22Rv1 (cell line): ENCODE measurements at regions not wholly inside any gene's neighbourhood (a gene's known extent, or its start where the extent isn't known, plus 50 kb on each side); places are given as distances from the start of the nearest gene placed in this dataset.
"Not testable (repeated sequence)": the region's sequence is repeated elsewhere in the genome, so short reads cannot be mapped to it uniquely, and the experiment has no call there.

Experiments used
- H3K27ac ChIP-seq: fragments of 450-650 bp; 2 replicates; pipeline ENCODE4 v1.5.1; 2017
- ZFX ChIP-seq: fragments of 450-650 bp; IDR thresholded peaks from 2 replicates; pipeline ENCODE4 v1.6.1; 2017; ENCODE audit warnings: antibody characterized with exemption, borderline replicate concordance
- TF ChIP-seq, protein P1 (sequence below): fragments of 450-650 bp; IDR thresholded peaks from 2 replicates; pipeline ENCODE4 v1.5.1; 2017; ENCODE audit warnings: mild to moderate bottlenecking

DNA sequence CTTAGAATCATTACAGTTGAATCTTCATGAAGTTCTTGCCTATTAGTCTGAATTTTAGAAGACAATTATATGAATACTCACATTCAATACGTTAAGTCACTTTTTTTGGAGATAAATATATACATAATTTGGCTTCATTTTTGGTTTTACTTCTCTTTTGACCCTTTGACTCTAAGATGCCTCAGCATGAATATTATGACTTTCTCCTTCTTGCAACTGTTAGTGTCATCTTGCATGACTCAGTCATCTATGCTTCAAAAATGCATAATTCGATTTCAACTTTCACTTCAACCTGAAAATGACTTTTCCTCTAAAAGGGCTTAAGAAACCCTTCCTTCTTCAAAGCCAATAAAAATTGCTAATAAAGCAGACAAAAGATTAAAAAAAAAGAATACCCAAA, 1427.5 kb downstream of the ADGRL3 start:
- TF ChIP-seq ZFX = no peak
- TF ChIP-seq, protein P1, sequence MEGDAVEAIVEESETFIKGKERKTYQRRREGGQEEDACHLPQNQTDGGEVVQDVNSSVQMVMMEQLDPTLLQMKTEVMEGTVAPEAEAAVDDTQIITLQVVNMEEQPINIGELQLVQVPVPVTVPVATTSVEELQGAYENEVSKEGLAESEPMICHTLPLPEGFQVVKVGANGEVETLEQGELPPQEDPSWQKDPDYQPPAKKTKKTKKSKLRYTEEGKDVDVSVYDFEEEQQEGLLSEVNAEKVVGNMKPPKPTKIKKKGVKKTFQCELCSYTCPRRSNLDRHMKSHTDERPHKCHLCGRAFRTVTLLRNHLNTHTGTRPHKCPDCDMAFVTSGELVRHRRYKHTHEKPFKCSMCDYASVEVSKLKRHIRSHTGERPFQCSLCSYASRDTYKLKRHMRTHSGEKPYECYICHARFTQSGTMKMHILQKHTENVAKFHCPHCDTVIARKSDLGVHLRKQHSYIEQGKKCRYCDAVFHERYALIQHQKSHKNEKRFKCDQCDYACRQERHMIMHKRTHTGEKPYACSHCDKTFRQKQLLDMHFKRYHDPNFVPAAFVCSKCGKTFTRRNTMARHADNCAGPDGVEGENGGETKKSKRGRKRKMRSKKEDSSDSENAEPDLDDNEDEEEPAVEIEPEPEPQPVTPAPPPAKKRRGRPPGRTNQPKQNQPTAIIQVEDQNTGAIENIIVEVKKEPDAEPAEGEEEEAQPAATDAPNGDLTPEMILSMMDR = no peak

DNA sequence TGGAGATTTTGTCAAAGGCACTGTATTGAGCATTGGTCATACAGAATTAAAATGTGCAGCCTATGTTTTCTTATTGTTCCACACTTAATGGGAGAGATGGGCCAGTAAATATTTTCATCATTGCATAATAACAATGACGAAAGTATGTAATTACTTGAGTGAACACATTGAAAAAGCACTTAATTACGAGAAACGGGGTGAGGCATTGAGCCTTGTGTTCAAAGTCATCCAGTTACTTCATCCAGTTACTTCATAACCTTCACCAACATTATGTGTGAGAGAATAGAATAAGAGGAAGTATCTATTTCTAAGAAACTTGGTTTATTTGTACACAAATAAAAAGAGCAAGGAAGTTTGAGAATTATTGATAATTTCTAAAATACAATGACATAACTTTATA, 1427.0 kb downstream of the ADGRL3 start:
- TF ChIP-seq, protein P1 = no peak
- no peak for TF ChIP-seq ZFX
- no peak overlapping the region for H3K27ac ChIP-seq

More for the DNA sequence above, 1427.5 kb downstream of the ADGRL3 start:
- no peak overlapping the region for H3K27ac ChIP-seq

DNA sequence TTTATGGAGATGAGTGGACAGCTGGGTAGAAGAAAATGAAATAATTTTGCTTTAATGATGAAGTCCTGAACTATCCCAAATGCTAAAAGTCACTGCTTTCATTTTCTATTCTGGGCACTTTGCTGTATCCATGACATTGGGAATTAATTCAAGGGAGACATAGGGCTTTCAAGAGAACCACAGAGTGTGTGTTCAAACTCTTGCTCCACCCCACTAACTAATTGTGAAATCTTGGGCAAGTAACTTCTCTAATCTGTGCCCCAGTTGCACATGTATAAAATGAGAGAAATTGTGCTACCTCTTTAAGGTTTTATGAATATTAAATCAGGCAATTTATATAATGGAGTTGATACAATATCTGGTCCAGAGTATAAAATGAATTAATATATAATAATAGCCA, 1422.0 kb downstream of the ADGRL3 start:
- H3K27ac ChIP-seq = no peak overlapping the region
- TF ChIP-seq, protein P1 = no peak
- TF ChIP-seq ZFX = no peak

DNA sequence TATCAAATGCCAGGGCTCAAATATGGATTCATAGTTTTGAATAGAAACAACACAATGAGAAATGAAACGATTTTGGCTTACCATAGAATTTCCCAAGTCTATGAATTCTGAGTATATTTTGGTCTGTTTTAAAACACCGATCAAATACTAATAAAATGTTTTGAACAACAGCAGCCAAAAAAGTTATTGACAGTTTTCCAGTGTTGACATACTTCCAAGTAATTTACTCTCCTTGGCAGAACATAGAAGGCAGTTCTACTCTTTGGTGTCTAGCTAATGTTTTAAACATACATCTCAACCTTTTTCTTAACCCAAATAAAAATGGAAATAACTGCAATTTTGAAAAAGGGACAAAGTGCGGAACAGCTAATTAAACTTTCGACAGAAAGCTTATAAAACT, 1419.8 kb downstream of the ADGRL3 start:
- no peak for TF ChIP-seq ZFX
- TF ChIP-seq, protein P1 = no peak
- H3K27ac ChIP-seq = no peak overlapping the region

DNA sequence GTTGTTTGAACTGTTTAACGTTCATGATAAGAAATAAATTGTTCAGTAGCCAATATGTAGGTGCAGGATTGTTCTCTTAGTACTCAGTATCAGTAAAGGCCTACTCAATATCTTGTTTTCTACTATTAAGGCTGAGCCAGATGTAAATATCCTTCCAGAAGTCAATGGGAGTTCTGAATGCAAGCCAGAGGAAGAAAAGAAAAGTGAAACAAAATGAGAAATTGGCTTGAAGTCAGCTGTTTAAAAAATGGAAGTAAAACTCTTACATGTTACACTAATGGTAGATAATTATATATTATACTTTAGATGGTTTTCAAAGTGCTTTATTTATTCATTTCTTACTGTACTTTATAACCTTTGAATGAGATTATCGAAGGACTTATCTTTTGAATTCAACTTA, 1417.9 kb downstream of the ADGRL3 start:
- no peak overlapping the region for H3K27ac ChIP-seq
- TF ChIP-seq, protein P1 = no peak
- TF ChIP-seq ZFX = no peak

DNA sequence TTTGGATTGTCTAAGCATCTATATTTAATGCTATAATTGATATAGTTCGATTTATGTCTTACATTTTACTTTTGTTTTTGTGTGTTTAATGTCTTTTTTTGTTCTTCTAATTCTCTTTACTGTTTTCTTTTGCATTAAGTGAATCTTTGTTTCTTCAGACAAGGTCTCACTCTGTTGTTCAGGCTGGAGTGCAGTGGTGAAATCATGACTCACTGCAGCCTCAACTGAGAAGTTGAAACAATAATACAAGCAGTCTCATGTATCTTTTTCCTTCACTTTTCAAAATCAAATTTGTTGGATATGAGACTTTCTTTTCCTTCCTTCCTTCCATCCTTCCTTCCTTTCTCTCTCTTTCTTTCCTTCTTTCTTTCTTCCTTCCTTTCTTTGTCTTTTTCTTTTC, 1401.6 kb downstream of the ADGRL3 start:
- no peak overlapping the region for H3K27ac ChIP-seq
- TF ChIP-seq ZFX = no peak
- TF ChIP-seq, protein P1 = no peak

DNA sequence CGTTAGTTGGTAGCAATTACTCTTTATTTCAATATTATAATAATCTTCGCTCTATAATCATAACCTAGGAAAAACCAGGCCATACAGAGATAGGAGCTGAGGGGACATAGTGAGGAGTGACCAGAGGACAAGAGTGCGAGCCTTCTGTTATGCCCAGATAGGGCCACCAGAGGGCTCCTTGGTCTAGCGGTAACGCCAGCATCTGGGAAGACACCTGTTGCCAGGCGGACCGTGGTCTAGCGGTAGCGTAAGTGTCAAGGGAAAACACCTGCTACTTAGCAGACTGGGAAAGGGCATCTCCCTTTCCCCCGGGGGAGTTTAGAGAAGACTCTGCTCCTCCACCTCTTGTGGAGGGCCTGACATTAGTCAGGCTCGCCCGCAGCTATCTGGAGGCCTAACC, 1395.1 kb downstream of the ADGRL3 start:
- TF ChIP-seq, protein P1 = peak; percentile 21

More for the DNA sequence above, 1395.1 kb downstream of the ADGRL3 start:
- H3K27ac ChIP-seq = not testable (repeated sequence)
